ENCODE measurements at regions not wholly inside any gene's neighbourhood (a gene's known extent, or its start where the extent isn't known, plus 50 kb on each side); places are given as distances from the start of the nearest gene placed in this dataset.
A peak's percentile ranks its signal among the peaks of the same experiment; 100 is the strongest.

GRCh38 chr3:77869423-77869822 is 829.5 kb downstream of the ROBO2 start:
- Histone ChIP-seq H3K4me3 (ENCODE audit: low read length) (no peak overlapping the region), H3K4me1 (ENCODE audit: control insufficient read depth, insufficient read depth, low read length) (no peaks in the 10 kb centered on the region), H3K27me3 (ENCODE audit: control insufficient read depth, insufficient read depth) (no peaks in the 10 kb centered on the region), H3K27ac (ENCODE audit: low read length) (no peak overlapping the region), H3K9me3 (ENCODE audit: control insufficient read depth, low read length) (no peaks in the 10 kb centered on the region)
- DNase-seq (no peak), ATAC-seq (no peak)
- intact Hi-C loops (cut with DNase I), result no loop called here
- WGBS, result 87% methylated on average over 7 of the region's 7 CpGs

- no peak overlapping the region for H3K27ac ChIP-seq (ENCODE audit: low read length)
- DNase-seq, result no peak
- H3K27me3 ChIP-seq (ENCODE audit: control insufficient read depth, insufficient read depth), result no peaks in the 10 kb centered on the region
- 95% methylated on average over 1 of the region's 1 CpG for WGBS
- no peaks in the 10 kb centered on the region for H3K9me3 ChIP-seq (ENCODE audit: control insufficient read depth, low read length)
- no peak overlapping the region for H3K4me3 ChIP-seq (ENCODE audit: low read length)
- intact Hi-C loops (cut with DNase I), result no loop called here
- no peaks in the 10 kb centered on the region for H3K4me1 ChIP-seq (ENCODE audit: control insufficient read depth, insufficient read depth, low read length)
- no peak for ATAC-seq
Observed at GRCh38 chr3:77871436-77871835, 831.5 kb downstream of the ROBO2 start.

GRCh38 chr3:77873598-77873997 is 833.7 kb downstream of the ROBO2 start:
- intact Hi-C loops (cut with DNase I), result no loop called here
- Histone ChIP-seq H3K27ac (ENCODE audit: low read length) (no peak overlapping the region), H3K4me1 (ENCODE audit: control insufficient read depth, insufficient read depth, low read length) (no peaks in the 10 kb centered on the region), H3K27me3 (ENCODE audit: control insufficient read depth, insufficient read depth) (no peaks in the 10 kb centered on the region), H3K4me3 (ENCODE audit: low read length) (no peak overlapping the region), H3K9me3 (ENCODE audit: control insufficient read depth, low read length) (no peaks in the 10 kb centered on the region)
- DNase-seq (peak in 2 of 3 donors; percentile 9 to 49), ATAC-seq (no peak)
- WGBS, result 59% methylated on average over 4 of the region's 4 CpGs

GRCh38 chr3:77885381-77885780 is 845.5 kb downstream of the ROBO2 start:
- ATAC-seq (no peak), DNase-seq (no peak)
- 76% methylated on average over 3 of the region's 3 CpGs for WGBS
- intact Hi-C loops (cut with DNase I), result no loop called here
- no peak overlapping the region for H3K4me3 ChIP-seq (ENCODE audit: low read length)
- H3K4me1 ChIP-seq (ENCODE audit: control insufficient read depth, insufficient read depth, low read length), result no peaks in the 10 kb centered on the region
- no peaks in the 10 kb centered on the region for H3K27me3 ChIP-seq (ENCODE audit: control insufficient read depth, insufficient read depth)
- no peak overlapping the region for H3K27ac ChIP-seq (ENCODE audit: low read length)
- no peaks in the 10 kb centered on the region for H3K9me3 ChIP-seq (ENCODE audit: control insufficient read depth, low read length)

- H3K27me3 ChIP-seq (ENCODE audit: control insufficient read depth, insufficient read depth), result no peaks in the 10 kb centered on the region
- ATAC-seq, result no peak
- no peak for DNase-seq
- H3K4me3 ChIP-seq (ENCODE audit: low read length), result no peak overlapping the region
- no peak overlapping the region for H3K27ac ChIP-seq (ENCODE audit: low read length)
- H3K4me1 ChIP-seq (ENCODE audit: control insufficient read depth, insufficient read depth, low read length), result no peaks in the 10 kb centered on the region
- 35% methylated on average over 3 of the region's 3 CpGs for WGBS
- intact Hi-C loops (cut with DNase I), result no loop called here
- H3K9me3 ChIP-seq (ENCODE audit: control insufficient read depth, low read length), result no peaks in the 10 kb centered on the region
Observed at GRCh38 chr3:77887611-77888010, 847.7 kb downstream of the ROBO2 start.

GRCh38 chr3:77889616-77890015 is 849.7 kb downstream of the ROBO2 start:
- WGBS, result 88% methylated on average over 3 of the region's 3 CpGs
- Histone ChIP-seq H3K27me3 (ENCODE audit: control insufficient read depth, insufficient read depth) (no peaks in the 10 kb centered on the region), H3K4me3 (ENCODE audit: low read length) (no peak overlapping the region), H3K4me1 (ENCODE audit: control insufficient read depth, insufficient read depth, low read length) (no peaks in the 10 kb centered on the region), H3K9me3 (ENCODE audit: control insufficient read depth, low read length) (no peaks in the 10 kb centered on the region), H3K27ac (ENCODE audit: low read length) (no peak overlapping the region)
- ATAC-seq (no peak), DNase-seq (no peak)
- intact Hi-C loops (cut with DNase I), result no loop called here

- H3K4me3 ChIP-seq (ENCODE audit: low read length), result no peak overlapping the region
- H3K9me3 ChIP-seq (ENCODE audit: control insufficient read depth, low read length), result no peaks in the 10 kb centered on the region
- H3K27me3 ChIP-seq (ENCODE audit: control insufficient read depth, insufficient read depth), result no peaks in the 10 kb centered on the region
- no peaks in the 10 kb centered on the region for H3K4me1 ChIP-seq (ENCODE audit: control insufficient read depth, insufficient read depth, low read length)
- no peak for DNase-seq
- H3K27ac ChIP-seq (ENCODE audit: low read length), result no peak overlapping the region
- intact Hi-C loops (cut with DNase I), result no loop called here
- 98% methylated on average over 1 of the region's 1 CpG for WGBS
- ATAC-seq, result no peak
Observed at GRCh38 chr3:77898621-77899020, 858.7 kb downstream of the ROBO2 start.

- no peak overlapping the region for H3K27ac ChIP-seq (ENCODE audit: low read length)
Observed at GRCh38 chr3:77902675-77903074, 862.8 kb downstream of the ROBO2 start.

GRCh38 chr3:77906102-77906709 is 866.3 kb downstream of the ROBO2 start:
- 72% methylated on average over 3 of the region's 3 CpGs for WGBS
- ATAC-seq, result no peak
- Histone ChIP-seq H3K4me3 (ENCODE audit: low read length) (no peak overlapping the region), H3K4me1 (ENCODE audit: control insufficient read depth, insufficient read depth, low read length) (no peaks in the 10 kb centered on the region), H3K27me3 (ENCODE audit: control insufficient read depth, insufficient read depth) (no peaks in the 10 kb centered on the region), H3K27ac (ENCODE audit: low read length) (no peak overlapping the region), H3K9me3 (ENCODE audit: control insufficient read depth, low read length) (no peaks in the 10 kb centered on the region)
- intact Hi-C loops (cut with DNase I), result no loop called here
- no peak for DNase-seq

More at GRCh38 chr3:77902675-77903074, 862.8 kb downstream of the ROBO2 start:
- WGBS, result 55% methylated on average over 1 of the region's 1 CpG
- ATAC-seq (no peak), DNase-seq (no peak)
- H3K9me3 ChIP-seq (ENCODE audit: control insufficient read depth, low read length), result no peaks in the 10 kb centered on the region
- no peaks in the 10 kb centered on the region for H3K4me1 ChIP-seq (ENCODE audit: control insufficient read depth, insufficient read depth, low read length)
- intact Hi-C loops (cut with DNase I), result no loop called here
- H3K27me3 ChIP-seq (ENCODE audit: control insufficient read depth, insufficient read depth), result no peaks in the 10 kb centered on the region
- no peak overlapping the region for H3K4me3 ChIP-seq (ENCODE audit: low read length)

GRCh38 chr3:77913524-77914174 is 873.8 kb downstream of the ROBO2 start:
- WGBS, result 74% methylated on average over 3 of the region's 3 CpGs
- no peak for ATAC-seq
- H3K9me3 ChIP-seq (ENCODE audit: control insufficient read depth, low read length), result no peaks in the 10 kb centered on the region

GRCh38 chr3:77915336-77915735 is 875.4 kb downstream of the ROBO2 start:
- Histone ChIP-seq H3K27ac (ENCODE audit: low read length) (no peak overlapping the region), H3K4me1 (ENCODE audit: control insufficient read depth, insufficient read depth, low read length) (no peaks in the 10 kb centered on the region), H3K9me3 (ENCODE audit: control insufficient read depth, low read length) (no peaks in the 10 kb centered on the region), H3K27me3 (ENCODE audit: control insufficient read depth, insufficient read depth) (no peaks in the 10 kb centered on the region), H3K4me3 (ENCODE audit: low read length) (no peak overlapping the region)
- ATAC-seq (no peak), DNase-seq (no peak)
- intact Hi-C loops (cut with DNase I), result no loop called here
- 69% methylated on average over 2 of the region's 2 CpGs for WGBS

More at GRCh38 chr3:77913524-77914174, 873.8 kb downstream of the ROBO2 start:
- Histone ChIP-seq H3K4me1 (ENCODE audit: control insufficient read depth, insufficient read depth, low read length) (no peaks in the 10 kb centered on the region), H3K27me3 (ENCODE audit: control insufficient read depth, insufficient read depth) (no peaks in the 10 kb centered on the region), H3K27ac (ENCODE audit: low read length) (no peak overlapping the region), H3K4me3 (ENCODE audit: low read length) (no peak overlapping the region)
- no peak for DNase-seq
- intact Hi-C loops (cut with DNase I), result no loop called here
